GM23338 (cell line): ENCODE measurements at regions not wholly inside any gene's neighbourhood (a gene's known extent, or its start where the extent isn't known, plus 50 kb on each side); places are given as distances from the start of the nearest gene placed in this dataset.

ENCODE experiments used
- ATAC-seq: fragments of 200-7000 bp; cut with Tn5 transposase; 3 replicates; pipeline ENCODE4 v1.9.1; 2020
- DNase-seq: peaks from one replicate; pipeline ENCODE4 v3.0.0-alpha.2; 2015; ENCODE audit warnings: low spot score
- H2AFZ ChIP-seq: fragments of 200-600 bp; sonication (generic); 2 replicates; pipeline ENCODE4 v1.8.0; 2016; ENCODE audit warnings: antibody characterized with exemption, mild to moderate bottlenecking, moderate library complexity
- H3F3A ChIP-seq: fragments of 200-600 bp; sonication (generic); replicated peaks from 2 replicates; pipeline ENCODE4 v1.8.0; 2017; ENCODE audit warnings: antibody characterized with exemption, mixed run types, low read depth
- H3K27ac ChIP-seq: fragments of 200-600 bp; sonication (generic); 2 replicates; pipeline ENCODE4 v1.6.1; 2016; ENCODE audit warnings: low read depth
- H3K27me3 ChIP-seq: fragments of 200-600 bp; sonication (generic); 2 replicates; pipeline ENCODE4 v1.8.0; 2016; ENCODE audit warnings: mild to moderate bottlenecking, mixed run types, moderate library complexity; ENCODE audit not compliant: insufficient read depth
- H3K36me3 ChIP-seq: fragments of 200-600 bp; sonication (generic); 2 replicates; pipeline ENCODE4 v1.8.0; 2016; ENCODE audit warnings: mild to moderate bottlenecking; ENCODE audit not compliant: insufficient read depth
- H3K4me1 ChIP-seq: fragments of 200-600 bp; sonication (generic); 2 replicates; pipeline ENCODE4 v1.8.0; 2016; ENCODE audit warnings: mild to moderate bottlenecking, moderate library complexity; ENCODE audit not compliant: insufficient read depth
- H3K4me2 ChIP-seq: fragments of 200-600 bp; sonication (generic); 2 replicates; pipeline ENCODE4 v1.7.1; 2017; ENCODE audit warnings: mixed run types
- H3K4me3 ChIP-seq: fragments of 200-600 bp; sonication (generic); 2 replicates; pipeline ENCODE4 v1.6.1; 2016; ENCODE audit warnings: mixed run types
- H3K79me2 ChIP-seq: fragments of 200-600 bp; sonication (generic); replicated peaks from 2 replicates; pipeline ENCODE4 v1.8.0; 2017; ENCODE audit warnings: mild to moderate bottlenecking; ENCODE audit not compliant: insufficient read depth
- H3K9me2 ChIP-seq: fragments of 200-600 bp; sonication (generic); 2 replicates; pipeline ENCODE4 v1.8.0; 2017; ENCODE audit not compliant: insufficient read depth
- H4K20me1 ChIP-seq: fragments of 200-600 bp; sonication (generic); replicated peaks from 2 replicates; pipeline ENCODE4 v1.8.0; 2017; ENCODE audit warnings: mild to moderate bottlenecking; ENCODE audit not compliant: insufficient read depth
- H3K27ac Mint-ChIP-seq: 2 replicates; pipeline ENCODE4 v1.8.0; 2020; ENCODE audit warnings: inconsistent platforms, mild to moderate bottlenecking, moderate library complexity, mixed read lengths
- H3K27me3 Mint-ChIP-seq: 3 replicates; pipeline ENCODE4 v1.8.0; 2022; ENCODE audit warnings: low read depth, mild to moderate bottlenecking, moderate library complexity, mixed read lengths, inconsistent platforms; ENCODE audit not compliant: insufficient read depth, poor library complexity
- H3K36me3 Mint-ChIP-seq: 3 replicates; pipeline ENCODE4 v1.8.0; 2021; ENCODE audit warnings: low read depth, mild to moderate bottlenecking, inconsistent platforms, moderate library complexity, mixed read lengths
- H3K4me1 Mint-ChIP-seq: 3 replicates; pipeline ENCODE4 v1.8.0; 2020; ENCODE audit warnings: mild to moderate bottlenecking, inconsistent platforms, mixed read lengths
- H3K4me3 Mint-ChIP-seq: 3 replicates; pipeline ENCODE4 v1.8.0; 2021; ENCODE audit warnings: moderate library complexity, mild to moderate bottlenecking, inconsistent platforms, mixed read lengths
- H3K9me3 Mint-ChIP-seq: 3 replicates; pipeline ENCODE4 v1.8.0; 2020; ENCODE audit warnings: moderate library complexity, mild to moderate bottlenecking, inconsistent platforms, mixed read lengths
- CREB1 ChIP-seq: fragments of 250-450 bp; sonication (Bioruptor Pico); IDR thresholded peaks from 2 replicates; pipeline ENCODE4 v1.5.0; 2020; ENCODE audit warnings: low read depth, mild to moderate bottlenecking, moderate library complexity
- EZH2 ChIP-seq: fragments of 200-600 bp; sonication (generic); IDR thresholded peaks from one replicate; pipeline ENCODE4 v1.8.0; 2017; ENCODE audit warnings: antibody characterized with exemption, mild to moderate bottlenecking, low read depth; ENCODE audit not compliant: unreplicated experiment
- EZH2phosphoT487 ChIP-seq: fragments of 200-600 bp; sonication (generic); IDR thresholded peaks from one replicate; pipeline ENCODE4 v1.8.1; 2018; ENCODE audit warnings: antibody characterized with exemption; ENCODE audit not compliant: unreplicated experiment
- JUNB ChIP-seq: IDR thresholded peaks from one replicate; pipeline ENCODE4 v1.6.1; 2016; ENCODE audit warnings: antibody characterized with exemption; ENCODE audit not compliant: unreplicated experiment
- NANOG ChIP-seq: IDR thresholded peaks from 2 replicates; pipeline ENCODE4 v1.6.1; 2016; ENCODE audit warnings: antibody characterized with exemption, borderline replicate concordance
- POLR2AphosphoS5 ChIP-seq: IDR thresholded peaks from 2 replicates; pipeline ENCODE4 v1.6.1; 2016; ENCODE audit warnings: antibody characterized with exemption, low read depth
- STAT1 ChIP-seq: IDR thresholded peaks from one replicate; pipeline ENCODE4 v1.6.1; 2016; ENCODE audit warnings: antibody characterized with exemption; ENCODE audit not compliant: unreplicated experiment
- ZNF114 ChIP-seq: fragments of 250-450 bp; sonication (Bioruptor Pico); IDR thresholded peaks from 2 replicates; pipeline ENCODE4 v1.5.0; 2020; ENCODE audit warnings: mild to moderate bottlenecking, moderate library complexity
- ZNF331 ChIP-seq: fragments of 250-450 bp; sonication (Bioruptor Pico); IDR thresholded peaks from 2 replicates; pipeline ENCODE4 v1.5.0; 2020; ENCODE audit warnings: low read depth, mild to moderate bottlenecking, moderate library complexity
- TF ChIP-seq, protein P1 (sequence below): fragments of 250-450 bp; sonication (Bioruptor Pico); IDR thresholded peaks from 2 replicates; pipeline ENCODE4 v1.5.0; 2020; ENCODE audit warnings: mild to moderate bottlenecking, moderate library complexity
- TF ChIP-seq, protein P2 (sequence below): IDR thresholded peaks from one replicate; pipeline ENCODE4 v1.6.1; 2018; ENCODE audit warnings: antibody characterized with exemption; ENCODE audit not compliant: unreplicated experiment
- TF ChIP-seq, protein P3 (sequence below): IDR thresholded peaks from 2 replicates; pipeline ENCODE4 v1.6.1; 2016; ENCODE audit warnings: antibody characterized with exemption
- TF ChIP-seq, protein P4 (sequence below), 2 experiments: fragments of 200-600 bp in 1 of 2; sonication (generic) in 1 of 2; conservative IDR thresholded peaks; 2 replicates each; pipeline versions ENCODE4 v1.5.1 to v1.6.1; 2016 to 2017; ENCODE audit warnings: antibody characterized with exemption in 2 of 2, low read depth in 2 of 2, mild to moderate bottlenecking in 2 of 2, moderate library complexity in 1 of 2

DNA sequence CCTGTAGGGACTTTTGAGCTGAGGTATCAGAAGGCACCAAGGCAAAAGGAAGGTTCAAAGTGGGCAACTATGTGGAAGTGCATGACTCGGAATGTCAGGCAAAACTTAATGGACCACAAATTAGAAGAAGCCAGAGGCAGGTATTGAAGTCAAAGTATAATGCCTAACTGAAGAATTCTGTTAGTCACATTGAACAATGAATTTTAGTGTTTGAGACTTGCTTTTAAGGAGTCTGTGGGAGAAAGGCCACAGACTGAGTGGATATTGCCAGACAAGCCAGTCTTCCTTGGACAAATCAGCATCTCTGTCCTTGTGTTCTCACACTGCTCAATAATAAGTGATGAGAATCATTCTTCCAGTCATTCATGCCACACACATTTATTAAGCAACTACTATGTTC, 498.9 kb downstream of the STK39 start:
- TF ChIP-seq, protein P1, sequence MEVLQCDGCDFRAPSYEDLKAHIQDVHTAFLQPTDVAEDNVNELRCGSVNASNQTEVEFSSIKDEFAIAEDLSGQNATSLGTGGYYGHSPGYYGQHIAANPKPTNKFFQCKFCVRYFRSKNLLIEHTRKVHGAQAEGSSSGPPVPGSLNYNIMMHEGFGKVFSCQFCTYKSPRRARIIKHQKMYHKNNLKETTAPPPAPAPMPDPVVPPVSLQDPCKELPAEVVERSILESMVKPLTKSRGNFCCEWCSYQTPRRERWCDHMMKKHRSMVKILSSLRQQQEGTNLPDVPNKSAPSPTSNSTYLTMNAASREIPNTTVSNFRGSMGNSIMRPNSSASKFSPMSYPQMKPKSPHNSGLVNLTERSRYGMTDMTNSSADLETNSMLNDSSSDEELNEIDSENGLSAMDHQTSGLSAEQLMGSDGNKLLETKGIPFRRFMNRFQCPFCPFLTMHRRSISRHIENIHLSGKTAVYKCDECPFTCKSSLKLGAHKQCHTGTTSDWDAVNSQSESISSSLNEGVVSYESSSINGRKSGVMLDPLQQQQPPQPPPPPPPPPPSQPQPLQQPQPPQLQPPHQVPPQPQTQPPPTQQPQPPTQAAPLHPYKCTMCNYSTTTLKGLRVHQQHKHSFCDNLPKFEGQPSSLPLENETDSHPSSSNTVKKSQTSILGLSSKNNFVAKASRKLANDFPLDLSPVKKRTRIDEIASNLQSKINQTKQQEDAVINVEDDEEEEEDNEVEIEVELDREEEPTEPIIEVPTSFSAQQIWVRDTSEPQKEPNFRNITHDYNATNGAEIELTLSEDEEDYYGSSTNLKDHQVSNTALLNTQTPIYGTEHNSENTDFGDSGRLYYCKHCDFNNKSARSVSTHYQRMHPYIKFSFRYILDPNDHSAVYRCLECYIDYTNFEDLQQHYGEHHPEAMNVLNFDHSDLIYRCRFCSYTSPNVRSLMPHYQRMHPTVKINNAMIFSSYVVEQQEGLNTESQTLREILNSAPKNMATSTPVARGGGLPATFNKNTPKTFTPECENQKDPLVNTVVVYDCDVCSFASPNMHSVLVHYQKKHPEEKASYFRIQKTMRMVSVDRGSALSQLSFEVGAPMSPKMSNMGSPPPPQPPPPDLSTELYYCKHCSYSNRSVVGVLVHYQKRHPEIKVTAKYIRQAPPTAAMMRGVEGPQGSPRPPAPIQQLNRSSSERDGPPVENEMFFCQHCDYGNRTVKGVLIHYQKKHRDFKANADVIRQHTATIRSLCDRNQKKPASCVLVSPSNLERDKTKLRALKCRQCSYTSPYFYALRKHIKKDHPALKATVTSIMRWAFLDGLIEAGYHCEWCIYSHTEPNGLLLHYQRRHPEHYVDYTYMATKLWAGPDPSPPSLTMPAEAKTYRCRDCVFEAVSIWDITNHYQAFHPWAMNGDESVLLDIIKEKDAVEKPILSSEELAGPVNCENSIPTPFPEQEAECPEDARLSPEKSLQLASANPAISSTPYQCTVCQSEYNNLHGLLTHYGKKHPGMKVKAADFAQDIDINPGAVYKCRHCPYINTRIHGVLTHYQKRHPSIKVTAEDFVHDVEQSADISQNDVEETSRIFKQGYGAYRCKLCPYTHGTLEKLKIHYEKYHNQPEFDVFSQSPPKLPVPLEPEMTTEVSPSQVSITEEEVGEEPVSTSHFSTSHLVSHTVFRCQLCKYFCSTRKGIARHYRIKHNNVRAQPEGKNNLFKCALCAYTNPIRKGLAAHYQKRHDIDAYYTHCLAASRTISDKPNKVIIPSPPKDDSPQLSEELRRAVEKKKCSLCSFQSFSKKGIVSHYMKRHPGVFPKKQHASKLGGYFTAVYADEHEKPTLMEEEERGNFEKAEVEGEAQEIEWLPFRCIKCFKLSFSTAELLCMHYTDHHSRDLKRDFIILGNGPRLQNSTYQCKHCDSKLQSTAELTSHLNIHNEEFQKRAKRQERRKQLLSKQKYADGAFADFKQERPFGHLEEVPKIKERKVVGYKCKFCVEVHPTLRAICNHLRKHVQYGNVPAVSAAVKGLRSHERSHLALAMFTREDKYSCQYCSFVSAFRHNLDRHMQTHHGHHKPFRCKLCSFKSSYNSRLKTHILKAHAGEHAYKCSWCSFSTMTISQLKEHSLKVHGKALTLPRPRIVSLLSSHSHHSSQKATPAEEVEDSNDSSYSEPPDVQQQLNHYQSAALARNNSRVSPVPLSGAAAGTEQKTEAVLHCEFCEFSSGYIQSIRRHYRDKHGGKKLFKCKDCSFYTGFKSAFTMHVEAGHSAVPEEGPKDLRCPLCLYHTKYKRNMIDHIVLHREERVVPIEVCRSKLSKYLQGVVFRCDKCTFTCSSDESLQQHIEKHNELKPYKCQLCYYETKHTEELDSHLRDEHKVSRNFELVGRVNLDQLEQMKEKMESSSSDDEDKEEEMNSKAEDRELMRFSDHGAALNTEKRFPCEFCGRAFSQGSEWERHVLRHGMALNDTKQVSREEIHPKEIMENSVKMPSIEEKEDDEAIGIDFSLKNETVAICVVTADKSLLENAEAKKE (CRISPR knock-in tag): no peak
- TF ChIP-seq EZH2phosphoT487 (no peak), JUNB (no peak), ZNF114 (CRISPR knock-in tag) (no peak), NANOG (no peak), POLR2AphosphoS5 (no peak), EZH2 (no peak), CREB1 (CRISPR knock-in tag) (no peak), ZNF331 (no peak), STAT1 (no peak)
- TF ChIP-seq, protein P2, sequence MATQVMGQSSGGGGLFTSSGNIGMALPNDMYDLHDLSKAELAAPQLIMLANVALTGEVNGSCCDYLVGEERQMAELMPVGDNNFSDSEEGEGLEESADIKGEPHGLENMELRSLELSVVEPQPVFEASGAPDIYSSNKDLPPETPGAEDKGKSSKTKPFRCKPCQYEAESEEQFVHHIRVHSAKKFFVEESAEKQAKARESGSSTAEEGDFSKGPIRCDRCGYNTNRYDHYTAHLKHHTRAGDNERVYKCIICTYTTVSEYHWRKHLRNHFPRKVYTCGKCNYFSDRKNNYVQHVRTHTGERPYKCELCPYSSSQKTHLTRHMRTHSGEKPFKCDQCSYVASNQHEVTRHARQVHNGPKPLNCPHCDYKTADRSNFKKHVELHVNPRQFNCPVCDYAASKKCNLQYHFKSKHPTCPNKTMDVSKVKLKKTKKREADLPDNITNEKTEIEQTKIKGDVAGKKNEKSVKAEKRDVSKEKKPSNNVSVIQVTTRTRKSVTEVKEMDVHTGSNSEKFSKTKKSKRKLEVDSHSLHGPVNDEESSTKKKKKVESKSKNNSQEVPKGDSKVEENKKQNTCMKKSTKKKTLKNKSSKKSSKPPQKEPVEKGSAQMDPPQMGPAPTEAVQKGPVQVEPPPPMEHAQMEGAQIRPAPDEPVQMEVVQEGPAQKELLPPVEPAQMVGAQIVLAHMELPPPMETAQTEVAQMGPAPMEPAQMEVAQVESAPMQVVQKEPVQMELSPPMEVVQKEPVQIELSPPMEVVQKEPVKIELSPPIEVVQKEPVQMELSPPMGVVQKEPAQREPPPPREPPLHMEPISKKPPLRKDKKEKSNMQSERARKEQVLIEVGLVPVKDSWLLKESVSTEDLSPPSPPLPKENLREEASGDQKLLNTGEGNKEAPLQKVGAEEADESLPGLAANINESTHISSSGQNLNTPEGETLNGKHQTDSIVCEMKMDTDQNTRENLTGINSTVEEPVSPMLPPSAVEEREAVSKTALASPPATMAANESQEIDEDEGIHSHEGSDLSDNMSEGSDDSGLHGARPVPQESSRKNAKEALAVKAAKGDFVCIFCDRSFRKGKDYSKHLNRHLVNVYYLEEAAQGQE: no peak
- TF ChIP-seq, protein P3, sequence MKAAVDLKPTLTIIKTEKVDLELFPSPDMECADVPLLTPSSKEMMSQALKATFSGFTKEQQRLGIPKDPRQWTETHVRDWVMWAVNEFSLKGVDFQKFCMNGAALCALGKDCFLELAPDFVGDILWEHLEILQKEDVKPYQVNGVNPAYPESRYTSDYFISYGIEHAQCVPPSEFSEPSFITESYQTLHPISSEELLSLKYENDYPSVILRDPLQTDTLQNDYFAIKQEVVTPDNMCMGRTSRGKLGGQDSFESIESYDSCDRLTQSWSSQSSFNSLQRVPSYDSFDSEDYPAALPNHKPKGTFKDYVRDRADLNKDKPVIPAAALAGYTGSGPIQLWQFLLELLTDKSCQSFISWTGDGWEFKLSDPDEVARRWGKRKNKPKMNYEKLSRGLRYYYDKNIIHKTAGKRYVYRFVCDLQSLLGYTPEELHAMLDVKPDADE: no peak
- TF ChIP-seq, protein P4, sequence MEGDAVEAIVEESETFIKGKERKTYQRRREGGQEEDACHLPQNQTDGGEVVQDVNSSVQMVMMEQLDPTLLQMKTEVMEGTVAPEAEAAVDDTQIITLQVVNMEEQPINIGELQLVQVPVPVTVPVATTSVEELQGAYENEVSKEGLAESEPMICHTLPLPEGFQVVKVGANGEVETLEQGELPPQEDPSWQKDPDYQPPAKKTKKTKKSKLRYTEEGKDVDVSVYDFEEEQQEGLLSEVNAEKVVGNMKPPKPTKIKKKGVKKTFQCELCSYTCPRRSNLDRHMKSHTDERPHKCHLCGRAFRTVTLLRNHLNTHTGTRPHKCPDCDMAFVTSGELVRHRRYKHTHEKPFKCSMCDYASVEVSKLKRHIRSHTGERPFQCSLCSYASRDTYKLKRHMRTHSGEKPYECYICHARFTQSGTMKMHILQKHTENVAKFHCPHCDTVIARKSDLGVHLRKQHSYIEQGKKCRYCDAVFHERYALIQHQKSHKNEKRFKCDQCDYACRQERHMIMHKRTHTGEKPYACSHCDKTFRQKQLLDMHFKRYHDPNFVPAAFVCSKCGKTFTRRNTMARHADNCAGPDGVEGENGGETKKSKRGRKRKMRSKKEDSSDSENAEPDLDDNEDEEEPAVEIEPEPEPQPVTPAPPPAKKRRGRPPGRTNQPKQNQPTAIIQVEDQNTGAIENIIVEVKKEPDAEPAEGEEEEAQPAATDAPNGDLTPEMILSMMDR (conservative IDR thresholded peaks at IDR 0.05; ENCODE audit: low read depth in 2 of 2): no peak

More for the DNA sequence above, 498.9 kb downstream of the STK39 start:
- Mint-ChIP-seq H3K4me1 (peaks cover 23% of the 10 kb centered on the region), H3K27ac (peak overlapping the region; percentile 91), H3K4me3 (no peak overlapping the region), H3K9me3 (no peaks in the 10 kb centered on the region), H3K36me3 (no peaks in the 10 kb centered on the region), H3K27me3 (peaks cover 3% of the 10 kb centered on the region)
- H3K4me3 ChIP-seq: no peak overlapping the region
- no peaks in the 10 kb centered on the region for H3K27me3 ChIP-seq
- H3K4me2 ChIP-seq: no peak overlapping the region
- H3K36me3 ChIP-seq: no peaks in the 10 kb centered on the region
- peaks cover 21% of the 10 kb centered on the region for H3K4me1 ChIP-seq
- H4K20me1 ChIP-seq: no peaks in the 10 kb centered on the region
- ATAC-seq (no peak), DNase-seq (no peak)
- no peak overlapping the region for H2AFZ ChIP-seq
- H3K27ac ChIP-seq: no peak overlapping the region
- H3F3A ChIP-seq: no peaks in the 10 kb centered on the region
- no peaks in the 10 kb centered on the region for H3K9me2 ChIP-seq
- no peaks in the 10 kb centered on the region for H3K79me2 ChIP-seq
